Progenitor cell of endocrine pancreas (in vitro differentiated cells): ENCODE measurements at regions not wholly inside any gene's neighbourhood (a gene's known extent, or its start where the extent isn't known, plus 50 kb on each side); places are given as distances from the start of the nearest gene placed in this dataset.

Source experiments
- DNase-seq: peaks from one replicate; pipeline ENCODE4 v3.0.0; 2021; ENCODE audit warnings: low spot score; ENCODE audit not compliant: unreplicated experiment
- H3K27ac Mint-ChIP-seq: 2 replicates; pipeline ENCODE4 v1.8.0; 2021; ENCODE audit warnings: mild to moderate bottlenecking, moderate library complexity, mixed read lengths
- H3K27me3 Mint-ChIP-seq: 2 replicates; pipeline ENCODE4 v1.8.0; 2021; ENCODE audit warnings: mixed read lengths
- H3K36me3 Mint-ChIP-seq: 2 replicates; pipeline ENCODE4 v1.8.0; 2022; ENCODE audit warnings: mixed read lengths; ENCODE audit not compliant: insufficient read depth
- H3K4me1 Mint-ChIP-seq: 2 replicates; pipeline ENCODE4 v1.8.0; 2021; ENCODE audit warnings: low read depth, mixed read lengths
- H3K4me3 Mint-ChIP-seq: 2 replicates; pipeline ENCODE4 v1.8.0; 2021; ENCODE audit warnings: low read depth, mild to moderate bottlenecking, moderate library complexity, mixed read lengths
- H3K9me3 Mint-ChIP-seq: 2 replicates; pipeline ENCODE4 v1.8.0; 2021; ENCODE audit warnings: low read depth, mixed read lengths
- CTCF ChIP-seq: fragments of 200-600 bp; sonication (generic); IDR thresholded peaks from one replicate; pipeline ENCODE4 v1.5.0; 2021; ENCODE audit warnings: antibody characterized with exemption, mild to moderate bottlenecking; ENCODE audit not compliant: unreplicated experiment

- no peak overlapping the region for H3K4me3 Mint-ChIP-seq
- H3K27me3 Mint-ChIP-seq: no peaks in the 10 kb centered on the region
- no peak overlapping the region for H3K27ac Mint-ChIP-seq
- H3K9me3 Mint-ChIP-seq: peaks cover 4% of the 10 kb centered on the region
- no peak for TF ChIP-seq CTCF
- no peaks in the 10 kb centered on the region for H3K36me3 Mint-ChIP-seq
- DNase-seq: no peak
- peaks cover 6% of the 10 kb centered on the region for H3K4me1 Mint-ChIP-seq
Observed at GRCh38 chr6:18609715-18610114, 222.6 kb downstream of the RNF144B start.

- no peak overlapping the region for H3K4me3 Mint-ChIP-seq
- H3K9me3 Mint-ChIP-seq: peaks cover 8% of the 10 kb centered on the region
- H3K36me3 Mint-ChIP-seq: no peaks in the 10 kb centered on the region
- no peak for DNase-seq
- no peak overlapping the region for H3K27ac Mint-ChIP-seq
- H3K4me1 Mint-ChIP-seq: peaks cover 6% of the 10 kb centered on the region
- no peaks in the 10 kb centered on the region for H3K27me3 Mint-ChIP-seq
- no peak for TF ChIP-seq CTCF
Observed at GRCh38 chr6:18613319-18613925, 226.3 kb downstream of the RNF144B start.

- Mint-ChIP-seq H3K27me3 (no peaks in the 10 kb centered on the region), H3K36me3 (no peaks in the 10 kb centered on the region), H3K27ac (no peak overlapping the region), H3K4me1 (no peaks in the 10 kb centered on the region), H3K4me3 (no peak overlapping the region), H3K9me3 (peaks cover 7% of the 10 kb centered on the region)
- no peak for DNase-seq
- no peak for TF ChIP-seq CTCF
Observed at GRCh38 chr6:18629571-18629970, 242.4 kb downstream of the RNF144B start.

- Mint-ChIP-seq H3K9me3 (no peaks in the 10 kb centered on the region), H3K27ac (no peak overlapping the region), H3K4me1 (no peaks in the 10 kb centered on the region), H3K27me3 (peaks cover 3% of the 10 kb centered on the region), H3K36me3 (no peaks in the 10 kb centered on the region), H3K4me3 (no peak overlapping the region)
- no peak for DNase-seq
- no peak for TF ChIP-seq CTCF
Observed at GRCh38 chr6:18632670-18633410, 245.7 kb downstream of the RNF144B start.

GRCh38 chr6:18634912-18635311 is 247.8 kb downstream of the RNF144B start:
- Mint-ChIP-seq H3K27me3 (peaks cover 14% of the 10 kb centered on the region), H3K27ac (no peak overlapping the region), H3K4me3 (no peak overlapping the region), H3K36me3 (no peaks in the 10 kb centered on the region), H3K4me1 (no peaks in the 10 kb centered on the region), H3K9me3 (peaks cover 4% of the 10 kb centered on the region)
- DNase-seq: no peak
- no peak for TF ChIP-seq CTCF
